Neural cell (in vitro differentiated cells): ENCODE measurements at regions not wholly inside any gene's neighbourhood (a gene's known extent, or its start where the extent isn't known, plus 50 kb on each side); places are given as distances from the start of the nearest gene placed in this dataset.

ENCODE experiments used
- H2AFZ ChIP-seq: fragments of 200-600, 300-800 bp; sonication (generic), shearing (Covaris generic); 2 replicates; pipeline ENCODE4 v1.6.0; 2014; ENCODE audit warnings: low read depth, mild to moderate bottlenecking, antibody characterized with exemption, low read length, moderate library complexity
- H3F3A ChIP-seq: fragments of 200-600 bp; shearing (Covaris generic); 2 replicates; pipeline ENCODE4 v1.6.1; 2016; ENCODE audit warnings: mild to moderate bottlenecking, moderate library complexity, mixed read lengths, antibody characterized with exemption, low read length; ENCODE audit not compliant: insufficient read depth, poor library complexity, severe bottlenecking
- H3K27ac ChIP-seq: fragments of 200-600, 300-800 bp; sonication (generic), shearing (Covaris generic); 2 replicates; pipeline ENCODE4 v1.5.1; 2014; ENCODE audit warnings: mild to moderate bottlenecking, low read length, moderate library complexity
- H3K27me3 ChIP-seq: fragments of 300-800, 200-600 bp; sonication (generic), shearing (Covaris generic); 2 replicates; pipeline ENCODE4 v1.6.0; 2014; ENCODE audit warnings: mild to moderate bottlenecking, low read depth, low read length, moderate library complexity; ENCODE audit not compliant: insufficient read depth
- H3K36me3 ChIP-seq: fragments of 300-800, 200-600 bp; sonication (generic), shearing (Covaris generic); 2 replicates; pipeline ENCODE4 v1.5.1; 2014; ENCODE audit warnings: mild to moderate bottlenecking, antibody characterized with exemption, low read length, moderate library complexity; ENCODE audit not compliant: insufficient read depth
- H3K4me2 ChIP-seq: fragments of 300-800, 200-600 bp; sonication (generic), shearing (Covaris generic); 2 replicates; pipeline ENCODE4 v1.6.0; 2014; ENCODE audit warnings: mild to moderate bottlenecking, low read length
- H3K4me3 ChIP-seq: fragments of 300-800, 200-600 bp; sonication (generic), shearing (Covaris generic); 2 replicates; pipeline ENCODE4 v1.5.1; 2014; ENCODE audit warnings: mild to moderate bottlenecking, low read length, moderate library complexity
- H3K79me2 ChIP-seq: fragments of 200-600 bp; shearing (Covaris generic); replicated peaks from 2 replicates; pipeline ENCODE4 v1.6.0; 2014; ENCODE audit warnings: mild to moderate bottlenecking, low read length, moderate library complexity; ENCODE audit not compliant: insufficient read depth
- H3K9ac ChIP-seq: fragments of 300-800, 200-600 bp; sonication (generic), shearing (Covaris generic); 2 replicates; pipeline ENCODE4 v1.6.1; 2016; ENCODE audit warnings: mild to moderate bottlenecking, low read length, mixed read lengths
- H3K9me2 ChIP-seq: fragments of 200-600 bp; shearing (Covaris generic); 2 replicates; pipeline ENCODE4 v1.6.1; 2016; ENCODE audit warnings: mild to moderate bottlenecking, low read length, mixed read lengths; ENCODE audit not compliant: insufficient read depth
- H3K9me3 ChIP-seq: fragments of 200-600, 300-800 bp; sonication (generic), shearing (Covaris generic); 2 replicates; pipeline ENCODE4 v1.6.1; 2016; ENCODE audit warnings: mild to moderate bottlenecking, mixed run types, low read length, moderate library complexity, mixed read lengths
- H4K20me1 ChIP-seq: fragments of 200-600 bp; shearing (Covaris generic); 2 replicates; pipeline ENCODE4 v1.6.1; 2016; ENCODE audit warnings: mild to moderate bottlenecking, mixed run types; ENCODE audit not compliant: insufficient read depth
- EP300 ChIP-seq: fragments of 450-650 bp; conservative IDR thresholded peaks from 2 replicates; pipeline ENCODE4 v1.6.1; 2014; ENCODE audit warnings: antibody characterized with exemption, mild to moderate bottlenecking, moderate library complexity; ENCODE audit not compliant: poor library complexity, severe bottlenecking
- EZH2 ChIP-seq: fragments of 200-600, 300-800 bp; shearing (Covaris generic), sonication (generic); IDR thresholded peaks from 2 replicates; pipeline ENCODE4 v1.6.1; 2014; ENCODE audit warnings: antibody characterized with exemption, low read length, borderline replicate concordance, mild to moderate bottlenecking; ENCODE audit not compliant: insufficient read depth, poor library complexity, severe bottlenecking
- MXI1 ChIP-seq: fragments of 450-650 bp; conservative IDR thresholded peaks from 2 replicates; pipeline ENCODE4 v1.6.1; 2014; ENCODE audit warnings: antibody characterized with exemption, mild to moderate bottlenecking; ENCODE audit not compliant: poor library complexity, severe bottlenecking
- POLR2AphosphoS5 ChIP-seq: IDR thresholded peaks from 2 replicates; pipeline ENCODE4 v1.6.1; 2012
- RAD21 ChIP-seq: fragments of 450-650 bp; conservative IDR thresholded peaks from 2 replicates; pipeline ENCODE4 v1.6.1; 2014; ENCODE audit warnings: antibody characterized with exemption, mild to moderate bottlenecking, moderate library complexity
- SMC3 ChIP-seq: fragments of 450-650 bp; conservative IDR thresholded peaks from 2 replicates; pipeline ENCODE4 v1.6.1; 2014; ENCODE audit warnings: antibody characterized with exemption, mild to moderate bottlenecking, moderate library complexity; ENCODE audit not compliant: poor library complexity
- TAF1 ChIP-seq: IDR thresholded peaks from 2 replicates; pipeline ENCODE4 v1.6.1; 2012; ENCODE audit warnings: low read depth
- TF ChIP-seq, protein P1 (sequence below): IDR thresholded peaks from 2 replicates; pipeline ENCODE4 v1.6.1; 2012; ENCODE audit warnings: borderline replicate concordance
- TF ChIP-seq, protein P2 (sequence below): fragments of 450-650 bp; IDR thresholded peaks from 2 replicates; pipeline ENCODE4 v1.5.1; 2014; ENCODE audit warnings: antibody characterized with exemption, mild to moderate bottlenecking, moderate library complexity; ENCODE audit not compliant: poor library complexity, severe bottlenecking

DNA sequence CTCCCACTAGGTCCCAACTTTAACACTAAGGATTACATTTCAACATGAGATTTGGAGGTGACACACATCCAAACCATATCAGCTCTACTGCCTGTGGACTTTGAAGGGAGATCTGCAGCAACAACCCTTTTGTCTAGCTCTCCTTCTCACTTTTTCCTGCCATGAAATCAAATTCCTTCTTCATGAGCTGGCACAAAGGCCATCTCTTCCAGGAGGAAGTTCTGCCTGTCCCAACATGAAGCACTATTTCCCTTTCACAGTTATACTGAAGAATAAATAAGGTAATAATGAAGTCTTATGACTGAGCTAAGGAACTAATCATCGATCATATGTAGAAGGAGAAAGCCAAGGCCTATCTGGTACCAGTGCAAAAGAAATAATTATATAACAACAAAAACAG lies 253.5 kb upstream of the TENM4 start:
- no peak overlapping the region for H3K9ac ChIP-seq
- TF ChIP-seq, protein P1, sequence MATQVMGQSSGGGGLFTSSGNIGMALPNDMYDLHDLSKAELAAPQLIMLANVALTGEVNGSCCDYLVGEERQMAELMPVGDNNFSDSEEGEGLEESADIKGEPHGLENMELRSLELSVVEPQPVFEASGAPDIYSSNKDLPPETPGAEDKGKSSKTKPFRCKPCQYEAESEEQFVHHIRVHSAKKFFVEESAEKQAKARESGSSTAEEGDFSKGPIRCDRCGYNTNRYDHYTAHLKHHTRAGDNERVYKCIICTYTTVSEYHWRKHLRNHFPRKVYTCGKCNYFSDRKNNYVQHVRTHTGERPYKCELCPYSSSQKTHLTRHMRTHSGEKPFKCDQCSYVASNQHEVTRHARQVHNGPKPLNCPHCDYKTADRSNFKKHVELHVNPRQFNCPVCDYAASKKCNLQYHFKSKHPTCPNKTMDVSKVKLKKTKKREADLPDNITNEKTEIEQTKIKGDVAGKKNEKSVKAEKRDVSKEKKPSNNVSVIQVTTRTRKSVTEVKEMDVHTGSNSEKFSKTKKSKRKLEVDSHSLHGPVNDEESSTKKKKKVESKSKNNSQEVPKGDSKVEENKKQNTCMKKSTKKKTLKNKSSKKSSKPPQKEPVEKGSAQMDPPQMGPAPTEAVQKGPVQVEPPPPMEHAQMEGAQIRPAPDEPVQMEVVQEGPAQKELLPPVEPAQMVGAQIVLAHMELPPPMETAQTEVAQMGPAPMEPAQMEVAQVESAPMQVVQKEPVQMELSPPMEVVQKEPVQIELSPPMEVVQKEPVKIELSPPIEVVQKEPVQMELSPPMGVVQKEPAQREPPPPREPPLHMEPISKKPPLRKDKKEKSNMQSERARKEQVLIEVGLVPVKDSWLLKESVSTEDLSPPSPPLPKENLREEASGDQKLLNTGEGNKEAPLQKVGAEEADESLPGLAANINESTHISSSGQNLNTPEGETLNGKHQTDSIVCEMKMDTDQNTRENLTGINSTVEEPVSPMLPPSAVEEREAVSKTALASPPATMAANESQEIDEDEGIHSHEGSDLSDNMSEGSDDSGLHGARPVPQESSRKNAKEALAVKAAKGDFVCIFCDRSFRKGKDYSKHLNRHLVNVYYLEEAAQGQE: no peak
- TF ChIP-seq EP300 (no peak), RAD21 (no peak), MXI1 (no peak), EZH2 (no peak), TAF1 (no peak), SMC3 (no peak)
- TF ChIP-seq, protein P2, sequence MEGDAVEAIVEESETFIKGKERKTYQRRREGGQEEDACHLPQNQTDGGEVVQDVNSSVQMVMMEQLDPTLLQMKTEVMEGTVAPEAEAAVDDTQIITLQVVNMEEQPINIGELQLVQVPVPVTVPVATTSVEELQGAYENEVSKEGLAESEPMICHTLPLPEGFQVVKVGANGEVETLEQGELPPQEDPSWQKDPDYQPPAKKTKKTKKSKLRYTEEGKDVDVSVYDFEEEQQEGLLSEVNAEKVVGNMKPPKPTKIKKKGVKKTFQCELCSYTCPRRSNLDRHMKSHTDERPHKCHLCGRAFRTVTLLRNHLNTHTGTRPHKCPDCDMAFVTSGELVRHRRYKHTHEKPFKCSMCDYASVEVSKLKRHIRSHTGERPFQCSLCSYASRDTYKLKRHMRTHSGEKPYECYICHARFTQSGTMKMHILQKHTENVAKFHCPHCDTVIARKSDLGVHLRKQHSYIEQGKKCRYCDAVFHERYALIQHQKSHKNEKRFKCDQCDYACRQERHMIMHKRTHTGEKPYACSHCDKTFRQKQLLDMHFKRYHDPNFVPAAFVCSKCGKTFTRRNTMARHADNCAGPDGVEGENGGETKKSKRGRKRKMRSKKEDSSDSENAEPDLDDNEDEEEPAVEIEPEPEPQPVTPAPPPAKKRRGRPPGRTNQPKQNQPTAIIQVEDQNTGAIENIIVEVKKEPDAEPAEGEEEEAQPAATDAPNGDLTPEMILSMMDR: no peak
- H3K79me2 ChIP-seq: no peaks in the 10 kb centered on the region
- H4K20me1 ChIP-seq: no peaks in the 10 kb centered on the region
- H3K27me3 ChIP-seq: no peaks in the 10 kb centered on the region
- H3F3A ChIP-seq: no peaks in the 10 kb centered on the region
- no peak overlapping the region for H2AFZ ChIP-seq
- no peak overlapping the region for H3K4me3 ChIP-seq
- H3K27ac ChIP-seq: no peak overlapping the region
- no peak overlapping the region for H3K4me2 ChIP-seq
- no peaks in the 10 kb centered on the region for H3K9me3 ChIP-seq
- no peaks in the 10 kb centered on the region for H3K36me3 ChIP-seq
- H3K9me2 ChIP-seq: no peaks in the 10 kb centered on the region

DNA sequence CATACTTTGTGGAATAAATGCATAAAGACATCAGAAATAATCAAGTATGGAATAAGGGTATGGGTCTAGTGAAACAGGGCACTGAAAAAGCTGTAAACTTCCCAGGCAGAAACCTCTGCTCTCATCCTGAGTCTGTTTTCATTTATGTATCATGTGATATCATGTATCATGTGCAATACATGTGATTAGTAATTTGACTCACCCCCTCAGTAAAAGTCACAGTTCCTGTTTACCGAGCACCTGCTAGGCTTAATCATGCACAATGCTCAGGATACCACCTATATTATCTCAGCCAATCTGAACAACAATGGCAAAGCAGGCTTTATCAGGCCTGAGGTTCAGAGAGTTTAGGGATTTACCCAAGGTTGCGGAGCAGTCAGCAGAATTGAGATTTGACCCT lies 250.6 kb upstream of the TENM4 start:
- Histone ChIP-seq H2AFZ (no peak overlapping the region), H3K36me3 (no peaks in the 10 kb centered on the region), H3K27ac (no peak overlapping the region), H3K27me3 (no peaks in the 10 kb centered on the region), H3K9me3 (no peaks in the 10 kb centered on the region), H3K9ac (no peak overlapping the region), H4K20me1 (no peaks in the 10 kb centered on the region), H3K79me2 (no peaks in the 10 kb centered on the region), H3K4me3 (no peak overlapping the region), H3K9me2 (no peaks in the 10 kb centered on the region), H3F3A (no peaks in the 10 kb centered on the region), H3K4me2 (no peak overlapping the region)
- TF ChIP-seq TAF1 (no peak), EP300 (no peak), MXI1 (no peak), POLR2AphosphoS5 (no peak), SMC3 (no peak), RAD21 (no peak), EZH2 (no peak)
- TF ChIP-seq, protein P1: no peak
- TF ChIP-seq, protein P2: no peak
